ENCODE measurements at regions not wholly inside any gene's neighbourhood (a gene's known extent, or its start where the extent isn't known, plus 50 kb on each side); places are given as distances from the start of the nearest gene placed in this dataset.

- H3K36me3 ChIP-seq (ENCODE audit: insufficient read depth, low read depth, low read length): no peaks in the 10 kb centered on the region
- H3K27me3 ChIP-seq (ENCODE audit: insufficient read depth, low read length): no peaks in the 10 kb centered on the region
- no peak overlapping the region for H3K4me3 ChIP-seq (ENCODE audit: low read length)
- H3K9me3 ChIP-seq (ENCODE audit: insufficient read depth, low read depth, low read length): no peaks in the 10 kb centered on the region
- H3K9ac ChIP-seq (ENCODE audit: low read depth, low read length): no peak overlapping the region
- H3K4me1 ChIP-seq (ENCODE audit: insufficient read depth, low read length): peaks cover 9% of the 10 kb centered on the region; the same call in 1 of the 2 replicates
- H3K27ac ChIP-seq (ENCODE audit: low read length): no peak overlapping the region
Measured at GRCh38 chr3:71838406-71838805, 53.5 kb upstream of the PROK2 start.
